ENCODE measurements at regions not wholly inside any gene's neighbourhood (a gene's known extent, or its start where the extent isn't known, plus 50 kb on each side); places are given as distances from the start of the nearest gene placed in this dataset.

DNA sequence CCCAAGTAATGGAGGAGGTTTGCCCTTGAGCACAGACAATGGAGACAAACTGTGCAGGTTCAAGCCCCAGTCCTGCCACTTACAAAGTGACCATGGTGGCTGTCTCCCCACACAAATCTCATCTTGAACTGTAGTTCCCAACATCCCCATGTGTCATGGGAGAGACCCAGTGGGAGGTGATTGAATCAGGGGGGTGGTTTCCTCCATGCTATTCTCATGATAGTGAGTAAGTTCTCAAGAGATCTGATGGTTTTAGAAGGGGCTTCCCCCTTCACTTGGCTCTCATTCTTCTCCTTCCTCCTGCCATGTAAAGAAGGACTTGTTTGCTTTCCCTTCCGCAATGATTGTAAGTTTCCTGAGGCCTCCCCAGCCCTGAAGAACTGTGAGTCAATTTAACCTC lies 225.4 kb downstream of the TXNL1 start:
- TF ChIP-seq, protein P1, sequence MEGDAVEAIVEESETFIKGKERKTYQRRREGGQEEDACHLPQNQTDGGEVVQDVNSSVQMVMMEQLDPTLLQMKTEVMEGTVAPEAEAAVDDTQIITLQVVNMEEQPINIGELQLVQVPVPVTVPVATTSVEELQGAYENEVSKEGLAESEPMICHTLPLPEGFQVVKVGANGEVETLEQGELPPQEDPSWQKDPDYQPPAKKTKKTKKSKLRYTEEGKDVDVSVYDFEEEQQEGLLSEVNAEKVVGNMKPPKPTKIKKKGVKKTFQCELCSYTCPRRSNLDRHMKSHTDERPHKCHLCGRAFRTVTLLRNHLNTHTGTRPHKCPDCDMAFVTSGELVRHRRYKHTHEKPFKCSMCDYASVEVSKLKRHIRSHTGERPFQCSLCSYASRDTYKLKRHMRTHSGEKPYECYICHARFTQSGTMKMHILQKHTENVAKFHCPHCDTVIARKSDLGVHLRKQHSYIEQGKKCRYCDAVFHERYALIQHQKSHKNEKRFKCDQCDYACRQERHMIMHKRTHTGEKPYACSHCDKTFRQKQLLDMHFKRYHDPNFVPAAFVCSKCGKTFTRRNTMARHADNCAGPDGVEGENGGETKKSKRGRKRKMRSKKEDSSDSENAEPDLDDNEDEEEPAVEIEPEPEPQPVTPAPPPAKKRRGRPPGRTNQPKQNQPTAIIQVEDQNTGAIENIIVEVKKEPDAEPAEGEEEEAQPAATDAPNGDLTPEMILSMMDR (IDR thresholded peaks at IDR 0.05; ENCODE audit: borderline replicate concordance, extremely low read depth, low read length, poor library complexity, severe bottlenecking) = no peak
- no peak for TF ChIP-seq EZH2 (IDR thresholded peaks at IDR 0.05; ENCODE audit: borderline replicate concordance, low read depth, low read length, severe bottlenecking)
